ENCODE measurements at regions not wholly inside any gene's neighbourhood (a gene's known extent, or its start where the extent isn't known, plus 50 kb on each side); places are given as distances from the start of the nearest gene placed in this dataset.

- TF ChIP-seq EP300 (IDR thresholded peaks at IDR 0.05; ENCODE audit: borderline replicate concordance) = no peak
- no peak for TF ChIP-seq RAD21 (IDR thresholded peaks at IDR 0.05; ENCODE audit: low read depth)
- TF ChIP-seq USF1 (IDR thresholded peaks at IDR 0.05) = no peak
- no peak for TF ChIP-seq CREB1 (IDR thresholded peaks at IDR 0.05; ENCODE audit: low read depth)
- TF ChIP-seq TAF1 (IDR thresholded peaks at IDR 0.05; ENCODE audit: low read depth) = no peak
- no peak for TF ChIP-seq EGR1 (IDR thresholded peaks at IDR 0.05)
- no peak for TF ChIP-seq MAX (IDR thresholded peaks at IDR 0.05)
Observed at GRCh38 chr6:165205632-165206031, 103.8 kb downstream of the C6orf118 start.
